AG04450 (cell line): ENCODE measurements at regions not wholly inside any gene's neighbourhood (a gene's known extent, or its start where the extent isn't known, plus 50 kb on each side); places are given as distances from the start of the nearest gene placed in this dataset.

ENCODE experiments used
- CTCF ChIA-PET: fragments of 300-600, 350-600 bp; formaldehyde crosslinking; extraction: SDS; loops from one replicate; lab custom pipeline; 2022; ENCODE audit warnings: antibody characterized with exemption, inconsistent platforms; lab: Charles Lee
- POLR2A ChIA-PET: fragments of 350-600 bp; formaldehyde crosslinking; extraction: SDS; loops from one replicate; lab custom pipeline; 2021; ENCODE audit warnings: antibody characterized with exemption, inconsistent platforms; lab: Yijun Ruan, JAX
- DNase-seq: peaks from one replicate; pipeline ENCODE4 v3.0.0-alpha.2; 2011; ENCODE audit warnings: low read depth, low spot score
- H3K27ac ChIP-seq: one replicate; pipeline ENCODE4 v1.5.1; 2012; ENCODE audit warnings: low read depth, low read length, control low read depth
- H3K27me3 ChIP-seq: one replicate; pipeline ENCODE4 v1.6.0; 2012; ENCODE audit warnings: low read length; ENCODE audit not compliant: control insufficient read depth, insufficient read depth
- H3K4me3 ChIP-seq: 2 replicates; pipeline ENCODE4 v1.5.1; 2011; ENCODE audit warnings: mild to moderate bottlenecking, low read depth, low read length, control low read depth
- H3K9me3 ChIP-seq: 2 replicates; pipeline ENCODE4 v1.5.1; 2012; ENCODE audit warnings: low read length; ENCODE audit not compliant: control insufficient read depth, insufficient read depth
- CTCF ChIP-seq: IDR thresholded peaks from 2 replicates; pipeline ENCODE4 v1.5.1; 2011; ENCODE audit warnings: low read depth, low read length, control low read depth, inconsistent platforms

GRCh38 chr7:21020667-21021066, 234.0 kb upstream of the SP8 start:
- no peak overlapping the region for H3K27ac ChIP-seq
- no peaks in the 10 kb centered on the region for H3K27me3 ChIP-seq
- no peak overlapping the region for H3K4me3 ChIP-seq
- H3K9me3 ChIP-seq, result peaks cover 3% of the 10 kb centered on the region; the same call in 1 of the 2 replicates
- ChIA-PET POLR2A (no interaction called here), CTCF (no interaction called here)
- no peak for DNase-seq
- TF ChIP-seq CTCF, result no peak

GRCh38 chr7:21023841-21024484, 237.3 kb upstream of the SP8 start:
- H3K4me3 ChIP-seq, result no peak overlapping the region
- peaks cover 6% of the 10 kb centered on the region for H3K9me3 ChIP-seq
- no peak for DNase-seq
- H3K27ac ChIP-seq, result no peak overlapping the region
- H3K27me3 ChIP-seq, result no peaks in the 10 kb centered on the region
- no peak for TF ChIP-seq CTCF
- CTCF ChIA-PET, result no interaction called here
- POLR2A ChIA-PET, result no interaction called here

GRCh38 chr7:21024485-21024867, 237.8 kb upstream of the SP8 start:
- no peaks in the 10 kb centered on the region for H3K27me3 ChIP-seq
- peaks cover 6% of the 10 kb centered on the region for H3K9me3 ChIP-seq
- ChIA-PET CTCF (no interaction called here), POLR2A (no interaction called here)
- TF ChIP-seq CTCF, result no peak
- DNase-seq, result no peak
- no peak overlapping the region for H3K27ac ChIP-seq
- no peak overlapping the region for H3K4me3 ChIP-seq

GRCh38 chr7:21028186-21028585, 241.5 kb upstream of the SP8 start:
- no peak for TF ChIP-seq CTCF
- no peaks in the 10 kb centered on the region for H3K27me3 ChIP-seq
- H3K9me3 ChIP-seq, result peaks cover 6% of the 10 kb centered on the region
- POLR2A ChIA-PET, result no interaction called here
- H3K27ac ChIP-seq, result no peak overlapping the region
- no peak for DNase-seq
- no peak overlapping the region for H3K4me3 ChIP-seq
- CTCF ChIA-PET, result no interaction called here

GRCh38 chr7:21028599-21028998, 241.9 kb upstream of the SP8 start:
- no peak for TF ChIP-seq CTCF
- H3K9me3 ChIP-seq, result peaks cover 7% of the 10 kb centered on the region
- ChIA-PET POLR2A (no interaction called here), CTCF (no interaction called here)
- H3K27me3 ChIP-seq, result no peaks in the 10 kb centered on the region
- DNase-seq, result no peak
- no peak overlapping the region for H3K4me3 ChIP-seq
- no peak overlapping the region for H3K27ac ChIP-seq
